ENCODE measurements at regions not wholly inside any gene's neighbourhood (a gene's known extent, or its start where the extent isn't known, plus 50 kb on each side); places are given as distances from the start of the nearest gene placed in this dataset.

- Histone ChIP-seq H3K79me2 (ENCODE audit: insufficient read depth, low read depth, low read length) (no peaks in the 10 kb centered on the region), H3K9me3 (ENCODE audit: low read length) (no peaks in the 10 kb centered on the region), H3K27ac (ENCODE audit: low read depth, low read length, poor library complexity, severe bottlenecking) (no peak overlapping the region), H4K20me1 (ENCODE audit: insufficient read depth, low read length) (no peaks in the 10 kb centered on the region), H3K4me1 (ENCODE audit: insufficient read depth, low read length, poor library complexity, severe bottlenecking) (no peaks in the 10 kb centered on the region), H3K4me2 (ENCODE audit: low read length) (no peak overlapping the region), H3K36me3 (ENCODE audit: insufficient read depth, low read length) (no peaks in the 10 kb centered on the region), H3K9me2 (ENCODE audit: insufficient read depth, low read length) (no peaks in the 10 kb centered on the region), H3K4me3 (ENCODE audit: low read depth, low read length, poor library complexity, severe bottlenecking) (no peak overlapping the region), H2AFZ (ENCODE audit: low read length) (no peak overlapping the region)
- ChIA-PET CTCF (ENCODE audit: unreplicated experiment) (no interaction called here), POLR2A (no interaction called here)
- no peak for DNase-seq (ENCODE audit: low spot score)
- intact Hi-C loops (cut with micrococcal nuclease; ENCODE audit: unreplicated experiment), result no loop called here
- TF ChIP-seq EZH2phosphoT487 (IDR thresholded peaks at IDR 0.05; ENCODE audit: borderline replicate concordance, low read depth, low read length) (no peak), CTCF (conservative IDR thresholded peaks at IDR 0.05; ENCODE audit: low read length) (no peak)
- BruUV-seq (replicated peaks), result no TSS peak
Measured at GRCh38 chr6:168154263-168154917, 75.4 kb upstream of the FRMD1 start.

- H3K4me2 ChIP-seq (ENCODE audit: low read length), result no peak overlapping the region
- H4K20me1 ChIP-seq (ENCODE audit: insufficient read depth, low read length), result no peaks in the 10 kb centered on the region
- no peaks in the 10 kb centered on the region for H3K9me3 ChIP-seq (ENCODE audit: low read length)
- no peak overlapping the region for H3K4me3 ChIP-seq (ENCODE audit: low read depth, low read length, poor library complexity, severe bottlenecking)
- no peaks in the 10 kb centered on the region for H3K79me2 ChIP-seq (ENCODE audit: insufficient read depth, low read depth, low read length)
- no peaks in the 10 kb centered on the region for H3K9me2 ChIP-seq (ENCODE audit: insufficient read depth, low read length)
- no peaks in the 10 kb centered on the region for H3K4me1 ChIP-seq (ENCODE audit: insufficient read depth, low read length, poor library complexity, severe bottlenecking)
- intact Hi-C loops (cut with micrococcal nuclease; ENCODE audit: unreplicated experiment), result no loop called here
- POLR2A ChIA-PET, result no interaction called here
- H3K36me3 ChIP-seq (ENCODE audit: insufficient read depth, low read length), result no peaks in the 10 kb centered on the region
- BruUV-seq (replicated peaks), result no TSS peak
- TF ChIP-seq CTCF (conservative IDR thresholded peaks at IDR 0.05; ENCODE audit: low read length), result no peak
- TF ChIP-seq EZH2phosphoT487 (IDR thresholded peaks at IDR 0.05; ENCODE audit: borderline replicate concordance, low read depth, low read length), result no peak
- CTCF ChIA-PET (ENCODE audit: unreplicated experiment), result no interaction called here
- no peak overlapping the region for H2AFZ ChIP-seq (ENCODE audit: low read length)
- no peak overlapping the region for H3K27ac ChIP-seq (ENCODE audit: low read depth, low read length, poor library complexity, severe bottlenecking)
- DNase-seq (ENCODE audit: low spot score), result no peak
Measured at GRCh38 chr6:168153553-168153952, 74.5 kb upstream of the FRMD1 start.

- TF ChIP-seq CTCF (conservative IDR thresholded peaks at IDR 0.05; ENCODE audit: low read length), result no peak
- TF ChIP-seq EZH2phosphoT487 (IDR thresholded peaks at IDR 0.05; ENCODE audit: borderline replicate concordance, low read depth, low read length), result no peak
- BruUV-seq (replicated peaks), result no TSS peak
- Histone ChIP-seq H3K4me3 (ENCODE audit: low read depth, low read length, poor library complexity, severe bottlenecking) (no peak overlapping the region), H3K4me1 (ENCODE audit: insufficient read depth, low read length, poor library complexity, severe bottlenecking) (no peaks in the 10 kb centered on the region), H3K79me2 (ENCODE audit: insufficient read depth, low read depth, low read length) (no peaks in the 10 kb centered on the region), H3K9me3 (ENCODE audit: low read length) (no peaks in the 10 kb centered on the region), H3K36me3 (ENCODE audit: insufficient read depth, low read length) (no peaks in the 10 kb centered on the region), H3K9me2 (ENCODE audit: insufficient read depth, low read length) (no peaks in the 10 kb centered on the region), H3K4me2 (ENCODE audit: low read length) (no peak overlapping the region), H2AFZ (ENCODE audit: low read length) (no peak overlapping the region), H3K27ac (ENCODE audit: low read depth, low read length, poor library complexity, severe bottlenecking) (no peak overlapping the region), H4K20me1 (ENCODE audit: insufficient read depth, low read length) (no peaks in the 10 kb centered on the region)
- intact Hi-C loops (cut with micrococcal nuclease; ENCODE audit: unreplicated experiment), result no loop called here
- CTCF ChIA-PET (ENCODE audit: unreplicated experiment), result no interaction called here
- no peak for DNase-seq (ENCODE audit: low spot score)
- POLR2A ChIA-PET, result no interaction called here
Measured at GRCh38 chr6:168152980-168153379, 74.0 kb upstream of the FRMD1 start.
